ENCODE measurements at regions not wholly inside any gene's neighbourhood (a gene's known extent, or its start where the extent isn't known, plus 50 kb on each side); places are given as distances from the start of the nearest gene placed in this dataset.
A peak's percentile ranks its signal among the peaks of the same experiment; 100 is the strongest.

DNA sequence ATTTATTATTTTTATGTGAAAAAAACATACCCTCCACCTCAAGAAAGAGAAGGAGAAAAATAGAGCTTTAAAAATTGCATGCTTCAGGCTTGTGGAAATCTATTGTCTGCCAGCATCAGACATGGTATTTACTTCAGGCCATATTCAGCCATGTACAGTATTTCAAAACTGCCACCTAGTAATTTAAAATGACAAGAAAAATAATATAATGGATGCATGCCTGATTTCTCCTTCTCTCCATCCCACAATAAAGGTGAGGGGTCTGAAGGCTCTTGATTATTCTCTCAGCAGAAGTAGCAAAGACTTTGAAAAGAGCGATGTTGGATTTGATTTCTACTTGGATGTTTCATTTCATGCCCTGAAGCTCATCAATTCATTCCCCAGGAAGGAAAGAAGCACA lies 250.7 kb downstream of the TBC1D4 start:
- DNase-seq (ENCODE audit: low read depth): no peak
- H3K4me3 ChIP-seq (ENCODE audit: low read length): no peak overlapping the region
- TF ChIP-seq CTCF (conservative IDR thresholded peaks at IDR 0.05; ENCODE audit: low read depth, low read length): no peak

GRCh38 chr13:75226733-75227435 lies 255.1 kb downstream of the TBC1D4 start:
- no peak for TF ChIP-seq CTCF (conservative IDR thresholded peaks at IDR 0.05; ENCODE audit: low read depth, low read length)
- H3K4me3 ChIP-seq (ENCODE audit: low read length): no peak overlapping the region
- peak; percentile 92 for DNase-seq (ENCODE audit: low read depth)

GRCh38 chr13:75226092-75226491 lies 255.9 kb downstream of the TBC1D4 start:
- TF ChIP-seq CTCF (conservative IDR thresholded peaks at IDR 0.05; ENCODE audit: low read depth, low read length): no peak
- H3K4me3 ChIP-seq (ENCODE audit: low read length): no peak overlapping the region
- DNase-seq (ENCODE audit: low read depth): no peak

GRCh38 chr13:75225288-75226032 lies 256.5 kb downstream of the TBC1D4 start:
- no peak overlapping the region for H3K4me3 ChIP-seq (ENCODE audit: low read length)
- DNase-seq (ENCODE audit: low read depth): no peak
- TF ChIP-seq CTCF (conservative IDR thresholded peaks at IDR 0.05; ENCODE audit: low read depth, low read length): no peak

GRCh38 chr13:75224053-75224742 lies 257.8 kb downstream of the TBC1D4 start:
- no peak for DNase-seq (ENCODE audit: low read depth)
- H3K4me3 ChIP-seq (ENCODE audit: low read length): no peak overlapping the region
- no peak for TF ChIP-seq CTCF (conservative IDR thresholded peaks at IDR 0.05; ENCODE audit: low read depth, low read length)

DNA sequence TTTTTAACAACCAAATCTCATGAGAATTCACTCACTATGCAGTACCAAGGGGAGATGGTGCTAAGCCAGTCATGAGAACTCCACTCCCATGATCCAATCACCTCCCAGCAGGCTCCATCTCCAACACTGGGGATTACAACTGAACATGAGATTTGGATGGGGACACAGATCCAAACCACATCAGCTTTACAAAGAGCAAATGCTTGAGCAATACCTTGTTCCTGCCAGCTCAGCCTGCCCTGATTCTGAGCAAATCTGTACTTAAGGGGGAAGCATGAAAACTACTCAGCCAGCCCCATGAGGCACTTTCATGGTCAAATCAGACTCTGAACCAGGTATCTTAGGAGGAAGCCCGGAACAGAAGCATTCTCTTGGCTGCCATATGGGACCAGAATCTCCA lies 259.9 kb downstream of the TBC1D4 start:
- no peak for TF ChIP-seq CTCF (conservative IDR thresholded peaks at IDR 0.05; ENCODE audit: low read depth, low read length)
- H3K4me3 ChIP-seq (ENCODE audit: low read length): no peak overlapping the region
- DNase-seq (ENCODE audit: low read depth): peak; percentile 46

All from retinal pigment epithelial cell (primary cell).